GM21723 (cell line): ENCODE measurements at regions not wholly inside any gene's neighbourhood (a gene's known extent, or its start where the extent isn't known, plus 50 kb on each side); places are given as distances from the start of the nearest gene placed in this dataset.
"Not testable (repeated sequence)": the region's sequence is repeated elsewhere in the genome, so short reads cannot be mapped to it uniquely, and the experiment has no call there.

Source experiments
- ATAC-seq: cut with Tn5 transposase; IDR thresholded peaks from one replicate; pipeline ENCODE4 v1.9.1; 2021; ENCODE audit warnings: mild to moderate bottlenecking, moderate library complexity; ENCODE audit not compliant: unreplicated experiment

GRCh38 chr20:19834287-19834686 is 76.2 kb downstream of the RIN2 start:
- no peak for ATAC-seq

GRCh38 chr20:19834783-19835182 is 76.7 kb downstream of the RIN2 start:
- no peak for ATAC-seq

GRCh38 chr20:19835533-19836222 is 77.6 kb downstream of the RIN2 start:
- ATAC-seq = no peak

- no peak for ATAC-seq
Observed at GRCh38 chr20:19838468-19838867, 80.4 kb downstream of the RIN2 start.

- ATAC-seq = no peak
Observed at GRCh38 chr20:19839053-19839452, 81.0 kb downstream of the RIN2 start.

- no peak for ATAC-seq
Observed at GRCh38 chr20:19840111-19840710, 82.2 kb downstream of the RIN2 start.

- ATAC-seq = no peak
Observed at GRCh38 chr20:19841740-19842139, 83.7 kb downstream of the RIN2 start.

- ATAC-seq = not testable (repeated sequence)
Observed at GRCh38 chr20:19844850-19845249, 86.8 kb downstream of the RIN2 start.

GRCh38 chr20:19847383-19847782 is 89.3 kb downstream of the RIN2 start:
- no peak for ATAC-seq

- no peak for ATAC-seq
Observed at GRCh38 chr20:19849341-19850197, 91.5 kb downstream of the RIN2 start.

- no peak for ATAC-seq
Observed at GRCh38 chr20:19850198-19850533, 92.1 kb downstream of the RIN2 start.

GRCh38 chr20:19851861-19852260 is 93.8 kb downstream of the RIN2 start:
- ATAC-seq = no peak

- ATAC-seq = no peak
Observed at GRCh38 chr20:19855416-19855815, 97.4 kb downstream of the RIN2 start.

- no peak for ATAC-seq
Observed at GRCh38 chr20:19858466-19859371, 100.7 kb downstream of the RIN2 start.

- ATAC-seq = no peak
Observed at GRCh38 chr20:19859444-19859843, 101.4 kb downstream of the RIN2 start.

- ATAC-seq = no peak
Observed at GRCh38 chr20:19860737-19861136, 102.7 kb downstream of the RIN2 start.

- ATAC-seq = no peak
Observed at GRCh38 chr20:19861147-19861759, 103.2 kb downstream of the RIN2 start.

GRCh38 chr20:19864130-19864529 is 106.1 kb downstream of the RIN2 start:
- ATAC-seq = no peak

- no peak for ATAC-seq
Observed at GRCh38 chr20:19866070-19866469, 108.0 kb downstream of the RIN2 start.

- ATAC-seq = no peak
Observed at GRCh38 chr20:19867074-19867473, 109.0 kb downstream of the RIN2 start.
